B cell (primary cell): ENCODE measurements at regions not wholly inside any gene's neighbourhood (a gene's known extent, or its start where the extent isn't known, plus 50 kb on each side); places are given as distances from the start of the nearest gene placed in this dataset.

Experiments
- ATAC-seq: fragments of 200-7000 bp; cut with Tn5 transposase; one replicate; pipeline ENCODE4 v1.10.0; 2021; ENCODE audit warnings: low read depth, mild to moderate bottlenecking, moderate number of reproducible peaks, moderate library complexity
- CTCF ChIA-PET: fragments of 350-600 bp; sonication (Branson Sonifier 250); formaldehyde crosslinking; loops from one replicate; lab custom pipeline; 2021; ENCODE audit warnings: antibody characterized with exemption, inconsistent platforms; lab: Charles Lee
- POLR2A ChIA-PET: fragments of 350-600 bp; sonication (Branson Sonifier 250); formaldehyde crosslinking; loops from one replicate; lab custom pipeline; 2021; ENCODE audit warnings: antibody characterized with exemption; lab: Charles Lee
- DNase-seq: peaks from one replicate; pipeline ENCODE4 v3.0.0; 2013
- H2AFZ ChIP-seq: 2 replicates; pipeline ENCODE4 v1.6.1; 2012; ENCODE audit warnings: mild to moderate bottlenecking, low read depth, low read length; ENCODE audit not compliant: insufficient read depth, poor library complexity, severe bottlenecking
- H3K27ac ChIP-seq, 2 donors: 1 replicate in 1 of 2; 2 replicates in 1 of 2; pipeline ENCODE4 v1.5.1; 2012 to 2013; ENCODE audit warnings: low read length in 2 of 2, mild to moderate bottlenecking in 2 of 2, moderate library complexity in 1 of 2
- H3K27me3 ChIP-seq, 4 experiments: fragments of 200-600 bp in 1 of 4; sonication (generic) in 1 of 4; replicated peaks in 1 of 4; 1 replicate in 2 of 4; 2 replicates in 2 of 4; pipeline versions ENCODE4 v1.6.1 to v1.7.0; 2013 to 2016; ENCODE audit warnings: low read length in 3 of 4, mild to moderate bottlenecking in 2 of 4, mixed read lengths in 1 of 4, moderate library complexity in 1 of 4; ENCODE audit not compliant: insufficient read depth in 4 of 4, control insufficient read depth in 3 of 4; ENCODE audit errors: control extremely low read depth in 1 of 4
- H3K36me3 ChIP-seq, 2 experiments: replicated peaks in 1 of 2; 1 replicate in 1 of 2; 2 replicates in 1 of 2; pipeline versions ENCODE4 v1.6.1 to v1.7.1; 2013; ENCODE audit warnings: low read length in 1 of 2; ENCODE audit not compliant: insufficient read depth in 2 of 2, control insufficient read depth in 1 of 2; ENCODE audit errors: control extremely low read depth in 1 of 2, extremely low read depth in 1 of 2
- H3K4me1 ChIP-seq, 2 donors: fragments of 200-600 bp in 1 of 2; sonication (generic) in 1 of 2; 1 replicate in 1 of 2; 2 replicates in 1 of 2; pipeline versions ENCODE4 v1.5.1 to v1.6.1; 2013 to 2017; ENCODE audit warnings: low read length in 2 of 2; ENCODE audit not compliant: control insufficient read depth in 2 of 2, insufficient read depth in 2 of 2
- H3K4me2 ChIP-seq: replicated peaks from 2 replicates; pipeline ENCODE3; 2012; ENCODE audit warnings: mild to moderate bottlenecking, low read depth, low read length; ENCODE audit not compliant: poor library complexity, severe bottlenecking
- H3K4me3 ChIP-seq, 5 experiments: fragments of 200-600 bp in 1 of 5; sonication (generic) in 1 of 5; 1 replicate in 3 of 5; 2 replicates in 2 of 5; pipeline versions ENCODE4 v1.5.1 to v1.7.0; 2011 to 2016; ENCODE audit warnings: low read length in 4 of 5, mild to moderate bottlenecking in 4 of 5, low read depth in 2 of 5, control low read depth in 1 of 5, moderate library complexity in 1 of 5; ENCODE audit not compliant: insufficient read depth in 1 of 5; ENCODE audit errors: control extremely low read depth in 1 of 5, extremely low read depth in 1 of 5
- H3K79me2 ChIP-seq: fragments of 200-600 bp; sonication (generic); one replicate; pipeline ENCODE4 v1.6.0; 2016; ENCODE audit warnings: low read length; ENCODE audit not compliant: control insufficient read depth, insufficient read depth
- H3K9ac ChIP-seq: fragments of 200-600 bp; sonication (generic); 2 replicates; pipeline ENCODE4 v1.6.1; 2017; ENCODE audit warnings: mild to moderate bottlenecking, low read length, moderate library complexity
- H3K9me3 ChIP-seq, 3 donors: one replicate each; pipeline versions ENCODE4 v1.6.1 to v1.7.1; 2013; ENCODE audit warnings: low read length in 2 of 3; ENCODE audit not compliant: control insufficient read depth in 2 of 3, insufficient read depth in 1 of 3; ENCODE audit errors: control extremely low read depth in 1 of 3
- H4K20me1 ChIP-seq: 2 replicates; pipeline ENCODE4 v1.6.0; 2012; ENCODE audit warnings: mild to moderate bottlenecking, low read length; ENCODE audit not compliant: insufficient read depth, control insufficient read depth, poor library complexity, severe bottlenecking
- H3K27ac Mint-ChIP-seq: one replicate; pipeline ENCODE4 v1.8.0; 2021; ENCODE audit warnings: mixed read lengths
- H3K27me3 Mint-ChIP-seq: one replicate; pipeline ENCODE4 v1.8.0; 2021; ENCODE audit warnings: mixed read lengths
- H3K4me1 Mint-ChIP-seq: one replicate; pipeline ENCODE4 v1.8.0; 2021; ENCODE audit warnings: mixed read lengths
- H3K4me3 Mint-ChIP-seq: one replicate; pipeline ENCODE4 v1.8.0; 2021; ENCODE audit warnings: mixed read lengths
- H3K9me3 Mint-ChIP-seq: one replicate; pipeline ENCODE4 v1.8.0; 2022; ENCODE audit warnings: mixed read lengths; ENCODE audit not compliant: insufficient read depth
- CTCF ChIP-seq: fragments of 200-600 bp; IDR thresholded peaks from one replicate; pipeline ENCODE4 v1.8.0; 2022; ENCODE audit warnings: antibody characterized with exemption, mild to moderate bottlenecking
- EZH2 ChIP-seq: IDR thresholded peaks from 2 replicates; pipeline ENCODE4 v1.6.1; 2012; ENCODE audit warnings: borderline replicate concordance, low read depth, mild to moderate bottlenecking, moderate library complexity, low read length; ENCODE audit not compliant: insufficient read depth, poor library complexity, severe bottlenecking
- WGBS: methylation state at CpG from one replicate; pipeline ENCODE4 v1.1.5; 2013; ENCODE audit warnings: missing lambda C conversion rate; ENCODE audit not compliant: insufficient coverage; 5-methylcytosine and 5-hydroxymethylcytosine counted together
- intact Hi-C: fragments of 100-400 bp; cut with micrococcal nuclease; formaldehyde crosslinking; loops from one replicate; pipeline ENCODE4 v1.10.0; 2022

DNA sequence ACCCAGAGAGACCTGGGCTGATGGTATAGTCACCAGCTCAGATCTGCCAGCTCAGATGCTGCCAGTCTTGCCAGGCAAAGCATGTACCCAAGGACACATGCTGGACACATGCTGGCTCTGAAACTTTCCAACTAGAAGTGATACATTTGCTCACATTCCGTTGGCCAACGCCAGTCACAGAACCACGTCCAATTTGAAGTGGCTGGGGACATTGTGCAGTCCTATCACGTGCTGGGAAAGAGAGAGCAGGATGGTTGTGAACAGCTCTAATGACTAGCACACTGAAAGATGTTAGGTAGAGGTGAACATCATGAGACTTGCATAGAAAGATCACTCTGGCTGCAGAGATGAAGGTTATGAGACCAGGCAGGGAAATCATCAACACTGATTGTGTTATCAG, 308.5 kb upstream of the ROPN1 start:
- Mint-ChIP-seq H3K9me3 (no peaks in the 10 kb centered on the region), H3K27me3 (peaks cover 14% of the 10 kb centered on the region), H3K4me3 (no peak overlapping the region), H3K27ac (no peak overlapping the region), H3K4me1 (peaks cover 6% of the 10 kb centered on the region)
- Histone ChIP-seq H3K27me3 (peaks cover 0 to 5% (median 0%) of the 10 kb centered on the region in 4 experiments), H3K4me2 (no peak overlapping the region), H4K20me1 (no peaks in the 10 kb centered on the region), H3K27ac (no peak overlapping the region), H3K79me2 (no peaks in the 10 kb centered on the region), H3K9me3 (peaks cover 0 to 5% (median 3%) of the 10 kb centered on the region in 3 donors), H3K9ac (no peak overlapping the region), H3K4me3 (no peak overlapping the region), H3K4me1 (peaks cover 0 to 6% of the 10 kb centered on the region in 2 donors), H2AFZ (no peak overlapping the region), H3K36me3 (no peaks in the 10 kb centered on the region)
- no peak for DNase-seq
- POLR2A ChIA-PET, result no interaction called here
- ATAC-seq, result no peak
- CTCF ChIA-PET, result interaction anchor here (1.3 kb wide), 1 partner anchor 9 kb away, joined by 4 read pairs; no protein-coding TSS in a partner anchor
- TF ChIP-seq EZH2 (no peak), CTCF (no peak)
- 85% methylated on average over 4 of the region's 4 CpGs for WGBS
- intact Hi-C loops, result no loop called here

GRCh38 chr3:124303305-124303910, 311.5 kb upstream of the ROPN1 start:
- WGBS, result 94% methylated on average over 2 of the region's 5 CpGs
- Histone ChIP-seq H3K27me3 (peaks cover 0 to 5% (median 0%) of the 10 kb centered on the region in 4 experiments), H3K4me2 (no peak overlapping the region), H4K20me1 (no peaks in the 10 kb centered on the region), H3K79me2 (no peaks in the 10 kb centered on the region), H3K27ac (no peak overlapping the region), H3K9ac (no peak overlapping the region), H3K36me3 (no peaks in the 10 kb centered on the region), H2AFZ (no peak overlapping the region), H3K4me1 (peaks cover 0 to 6% of the 10 kb centered on the region in 2 donors), H3K4me3 (no peak overlapping the region), H3K9me3 (peaks cover 8 to 19% (median 10%) of the 10 kb centered on the region in 3 donors)
- Mint-ChIP-seq H3K4me3 (no peak overlapping the region), H3K4me1 (peaks cover 6% of the 10 kb centered on the region), H3K27ac (no peak overlapping the region), H3K27me3 (no peaks in the 10 kb centered on the region), H3K9me3 (peaks cover 11% of the 10 kb centered on the region)
- ChIA-PET CTCF (no interaction called here), POLR2A (interaction anchor here (0.6 kb wide), 1 partner anchor 14 kb away, joined by 12 read pairs; no protein-coding TSS in a partner anchor)
- no peak for DNase-seq
- TF ChIP-seq EZH2, result no peak
- no peak for TF ChIP-seq CTCF
- intact Hi-C loops, result no loop called here
- no peak for ATAC-seq
